GM12873 (cell line): ENCODE measurements at regions not wholly inside any gene's neighbourhood (a gene's known extent, or its start where the extent isn't known, plus 50 kb on each side); places are given as distances from the start of the nearest gene placed in this dataset.
A peak's percentile ranks its signal among the peaks of the same experiment; 100 is the strongest.

Source experiments
- CTCF ChIP-seq: IDR thresholded peaks from 2 replicates; pipeline ENCODE4 v1.5.1; 2012; ENCODE audit warnings: low read depth, mild to moderate bottlenecking, moderate library complexity, low read length, control low read depth; ENCODE audit not compliant: insufficient read depth; ENCODE audit errors: missing control alignments

- TF ChIP-seq CTCF: no peak
Observed at GRCh38 chr4:85200106-85200505, 233.6 kb upstream of the WDFY3 start.

GRCh38 chr4:85209161-85209560, 242.7 kb upstream of the WDFY3 start:
- TF ChIP-seq CTCF: no peak

GRCh38 chr4:85210353-85210752, 243.9 kb upstream of the WDFY3 start:
- TF ChIP-seq CTCF: no peak

- TF ChIP-seq CTCF: no peak
Observed at GRCh38 chr4:85218756-85219155, 252.3 kb upstream of the WDFY3 start.

- TF ChIP-seq CTCF: no peak
Observed at GRCh38 chr4:85221606-85222005, 253.3 kb upstream of the ARHGAP24 start.

GRCh38 chr4:85222561-85222960, 252.4 kb upstream of the ARHGAP24 start:
- no peak for TF ChIP-seq CTCF

GRCh38 chr4:85228264-85228663, 246.7 kb upstream of the ARHGAP24 start:
- peak; percentile 53 for TF ChIP-seq CTCF
